HuH-7.5 (cell line): ENCODE measurements at regions not wholly inside any gene's neighbourhood (a gene's known extent, or its start where the extent isn't known, plus 50 kb on each side); places are given as distances from the start of the nearest gene placed in this dataset.

ENCODE experiments used
- DNase-seq: peaks from one replicate; pipeline ENCODE4 v3.0.0; 2011; ENCODE audit warnings: low spot score

DNA sequence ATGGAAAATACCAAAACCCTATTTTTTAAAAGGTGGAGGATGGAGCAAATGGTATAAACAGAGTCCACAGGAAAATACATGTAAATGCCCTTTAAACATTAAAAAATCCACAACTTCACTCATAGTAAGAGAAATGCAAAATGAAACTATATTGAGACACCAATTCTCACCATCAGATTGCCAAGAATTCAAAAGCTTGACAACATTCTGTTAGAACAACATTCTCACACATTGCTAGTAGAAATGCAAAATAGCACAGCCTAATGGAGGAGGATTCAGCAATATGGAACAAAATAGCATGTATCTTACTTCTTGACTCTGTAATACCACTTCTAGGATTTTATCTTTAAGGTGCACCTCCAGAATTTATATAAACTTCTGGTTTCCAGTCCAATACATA is 351.8 kb downstream of the NXPE2 start:
- DNase-seq, result no peak

DNA sequence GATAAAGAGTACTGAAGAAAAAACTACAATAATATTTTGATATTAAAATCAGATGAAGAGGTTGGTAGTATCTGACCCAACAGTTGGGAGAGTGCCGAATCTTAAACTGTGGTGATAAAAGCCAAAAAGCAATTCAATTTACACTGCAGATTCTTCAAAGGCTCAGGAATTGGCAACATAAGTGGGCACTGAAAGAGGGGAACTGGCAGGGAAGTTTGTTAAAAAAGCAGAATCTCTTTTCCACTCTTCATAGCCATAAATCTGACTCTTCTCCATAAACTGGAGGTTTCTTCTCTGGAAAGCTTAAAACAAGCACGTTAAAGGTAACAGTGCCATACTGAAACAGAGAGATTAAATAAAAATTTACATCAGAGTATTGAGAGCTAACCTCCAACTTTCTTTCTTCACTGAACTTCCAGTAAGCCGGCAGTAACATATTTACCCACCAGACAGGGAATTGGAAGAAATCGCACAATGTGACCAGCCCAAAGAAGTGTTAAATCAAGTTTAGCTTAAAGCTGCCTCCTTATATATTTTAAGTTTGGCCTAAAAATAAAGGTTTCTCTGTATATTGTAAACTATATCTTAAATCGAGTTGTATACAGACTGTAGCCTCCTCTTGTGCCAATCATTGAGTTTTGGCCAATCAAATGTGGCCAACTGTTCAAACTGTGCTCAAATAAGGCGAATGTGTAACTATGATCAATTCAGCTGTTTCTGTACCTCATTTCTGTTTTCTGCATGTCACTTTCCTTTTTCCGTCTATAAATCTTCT is 358.3 kb downstream of the NXPE2 start:
- DNase-seq, result no peak

GRCh38 chr11:115042002-115042401 is 363.7 kb downstream of the NXPE2 start:
- no peak for DNase-seq

DNA sequence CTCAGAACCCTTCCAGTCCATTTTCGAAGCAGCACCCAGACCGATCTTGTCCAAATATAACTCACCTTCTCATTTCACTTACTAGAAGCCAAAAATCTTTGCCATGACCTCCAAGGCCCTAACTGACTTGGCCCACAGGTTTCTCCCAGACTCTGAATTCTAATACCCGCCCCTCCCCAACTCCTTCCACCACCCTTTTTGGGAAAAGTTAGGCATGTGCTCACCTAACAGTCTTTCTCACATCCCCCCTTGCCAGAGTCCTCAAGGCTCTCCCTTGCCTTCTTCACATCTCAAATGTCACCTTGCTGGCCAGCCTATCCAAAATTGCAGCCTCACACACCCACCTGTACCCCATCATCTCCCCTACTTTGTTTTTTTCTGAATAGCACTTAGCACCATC is 369.3 kb downstream of the NXPE2 start:
- DNase-seq, result no peak

DNA sequence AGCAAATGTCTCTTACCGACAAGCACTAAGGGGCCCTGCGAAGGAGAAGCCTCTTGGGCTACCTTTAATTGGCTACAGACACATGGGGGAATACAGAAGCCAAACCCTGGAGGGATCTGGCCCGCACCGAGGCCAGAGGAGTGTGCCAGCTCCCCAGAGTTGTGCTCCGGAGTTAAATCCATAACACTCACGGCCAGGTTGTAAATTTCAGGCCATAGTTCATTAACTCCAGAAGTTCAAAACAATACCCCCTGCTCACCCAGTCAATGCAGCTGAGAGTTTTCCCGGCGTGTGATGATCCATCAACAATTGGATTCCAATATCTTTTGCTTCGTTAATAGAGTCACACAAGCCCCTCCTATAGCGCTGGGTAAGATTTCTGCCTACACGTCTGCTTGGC is 371.5 kb downstream of the NXPE2 start:
- DNase-seq, result no peak

DNA sequence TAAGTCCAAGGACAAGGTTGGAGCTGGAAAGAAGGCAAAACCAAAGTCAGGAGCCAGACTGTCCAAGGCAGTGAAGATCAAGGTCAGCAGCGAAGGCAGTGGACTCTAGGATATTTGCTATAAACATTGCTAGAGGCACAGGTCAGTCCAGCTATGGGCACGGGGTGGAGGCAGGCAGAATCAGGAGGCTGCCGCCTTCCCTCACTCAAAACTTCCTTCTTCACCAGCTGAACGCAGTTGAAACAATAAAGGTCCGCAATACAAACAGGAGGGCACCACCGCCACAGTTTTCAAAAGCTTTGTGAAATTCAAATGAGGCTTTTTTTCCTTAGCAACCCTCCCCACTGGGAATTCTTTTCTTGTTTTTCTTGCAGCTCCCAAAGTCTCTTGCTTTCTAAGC is 372.4 kb downstream of the NXPE2 start:
- no peak for DNase-seq

GRCh38 chr11:115051938-115052590 is 373.7 kb downstream of the NXPE2 start:
- DNase-seq, result no peak

DNA sequence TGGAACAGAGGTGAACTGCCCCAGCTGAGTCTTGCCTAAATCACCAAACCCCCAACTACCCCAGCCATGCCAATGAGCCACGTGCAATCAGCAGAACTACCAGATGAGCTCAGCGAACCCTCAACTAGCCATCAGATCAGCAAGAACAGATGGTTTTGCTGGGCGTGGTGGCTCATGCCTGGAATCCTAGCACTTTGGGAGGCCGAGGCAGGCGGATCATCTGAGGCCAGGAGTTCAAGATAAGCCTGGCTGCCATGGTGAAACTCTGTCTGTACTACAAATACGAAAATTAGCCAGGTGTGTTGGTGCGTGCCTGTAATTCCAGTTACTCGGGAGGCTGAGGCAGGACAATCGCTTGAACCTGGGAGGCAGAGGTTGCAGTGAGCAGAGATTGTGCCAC is 374.3 kb downstream of the NXPE2 start:
- no peak for DNase-seq

DNA sequence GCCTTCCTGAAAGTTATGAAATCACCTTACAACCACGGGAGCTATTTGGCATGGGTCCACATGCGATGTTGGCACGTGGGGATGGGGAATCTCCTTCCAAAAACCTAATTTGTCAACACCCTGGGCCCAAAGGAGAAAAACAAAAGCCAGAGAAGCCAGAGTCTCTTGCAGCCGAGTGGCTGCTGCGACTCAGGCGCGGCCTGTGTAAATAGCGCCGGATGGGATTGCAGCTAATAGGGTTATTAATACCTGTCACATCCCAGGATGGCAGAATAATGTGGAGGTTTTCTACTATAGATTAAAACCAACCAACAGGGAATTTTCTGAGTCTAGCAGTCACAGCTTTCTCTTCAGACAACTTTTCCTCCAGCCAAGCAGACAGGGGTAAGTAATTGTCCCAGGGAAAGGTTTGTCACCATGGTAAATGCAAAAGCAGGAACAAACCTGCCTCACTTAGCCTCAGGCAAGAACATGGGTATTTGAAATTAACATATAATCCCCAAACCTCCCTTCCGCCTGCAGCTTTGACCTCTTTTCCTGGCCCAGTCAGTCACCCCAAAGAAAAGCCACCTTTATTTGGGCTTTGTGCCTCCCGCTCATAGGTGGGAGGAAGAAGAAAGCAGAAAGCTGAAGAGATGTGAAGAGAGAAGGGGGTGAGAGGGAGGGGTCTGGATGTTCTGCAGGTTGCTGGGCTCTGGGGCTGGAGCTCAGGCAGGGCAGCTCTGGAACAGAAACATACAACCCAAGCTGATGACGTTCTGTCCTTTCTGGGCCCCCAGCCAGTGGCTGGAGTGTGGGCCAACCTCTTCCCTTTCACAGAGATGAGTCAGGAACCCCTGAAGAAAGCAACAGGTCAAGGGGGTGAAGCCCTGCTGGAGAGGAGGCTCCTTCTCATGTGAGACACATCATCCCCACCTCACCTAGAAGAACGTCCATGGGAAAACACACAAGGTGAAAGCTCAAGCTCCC is 376.5 kb downstream of the NXPE2 start:
- no peak for DNase-seq

DNA sequence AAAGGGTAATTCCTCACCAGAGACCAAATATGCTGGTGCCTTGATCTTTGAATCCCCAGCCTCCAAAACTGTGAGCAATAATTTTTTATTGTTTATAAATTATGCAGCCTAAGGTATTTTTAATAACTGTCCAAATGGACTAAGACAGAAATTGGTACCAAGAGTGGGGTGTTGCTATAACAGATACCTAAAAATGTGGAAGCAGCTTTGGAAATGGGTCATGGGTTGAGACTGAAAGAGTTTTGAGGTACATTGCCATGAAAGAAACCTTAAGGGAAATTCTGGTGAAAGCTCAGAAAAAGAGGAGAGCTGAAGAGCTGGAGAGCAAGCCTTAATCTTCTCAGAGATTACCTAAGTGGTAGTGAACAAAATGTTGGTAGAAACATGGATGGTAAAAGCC is 378.2 kb downstream of the NXPE2 start:
- no peak for DNase-seq

DNA sequence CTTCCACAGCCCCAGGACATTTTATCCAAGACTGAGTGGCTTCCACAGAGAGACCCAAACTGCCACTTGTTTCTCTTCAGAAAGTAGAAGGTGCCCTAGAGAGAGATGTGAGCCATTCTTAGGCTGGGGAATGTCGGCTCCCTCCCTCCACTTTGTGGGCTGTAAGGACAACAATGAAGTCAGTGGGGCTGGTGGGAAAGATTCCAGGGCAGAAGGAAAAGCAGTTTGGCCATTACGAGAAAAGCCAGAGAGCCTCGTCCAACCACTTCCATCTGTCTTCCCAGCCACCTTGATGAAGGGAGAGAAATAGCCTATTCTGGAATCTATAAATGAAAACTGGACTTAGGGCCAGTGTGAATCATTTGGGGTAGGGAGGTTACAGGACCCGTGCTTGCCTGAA is 382.5 kb downstream of the NXPE2 start:
- DNase-seq, result no peak

DNA sequence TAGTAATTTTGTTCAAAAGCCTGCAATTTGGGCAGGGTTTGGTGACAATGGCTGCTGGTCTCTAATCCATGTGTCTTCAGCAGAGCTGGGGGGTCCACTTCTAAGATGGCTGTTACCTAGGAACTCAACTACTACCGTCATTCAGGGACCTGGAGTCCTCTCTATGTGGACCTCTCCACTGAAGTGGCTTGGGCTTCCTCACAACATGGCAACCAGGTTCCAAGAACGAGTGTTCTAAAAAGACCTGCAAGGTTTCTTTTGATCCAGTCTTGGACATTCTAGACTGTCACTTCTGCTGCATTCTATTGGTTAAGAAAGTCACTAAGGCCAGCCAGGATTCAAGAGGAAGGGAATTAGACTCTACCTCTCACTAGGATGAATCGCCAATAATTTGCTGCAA is 387.0 kb downstream of the NXPE2 start:
- no peak for DNase-seq

- no peak for DNase-seq
Measured at GRCh38 chr11:115065830-115066664, 387.7 kb downstream of the NXPE2 start.

- no peak for DNase-seq
Measured at GRCh38 chr11:115067471-115067870, 389.1 kb downstream of the NXPE2 start.

GRCh38 chr11:115067900-115068530 is 389.7 kb downstream of the NXPE2 start:
- no peak for DNase-seq

- DNase-seq, result no peak
Measured at GRCh38 chr11:115069599-115069998, 391.3 kb downstream of the NXPE2 start.

DNA sequence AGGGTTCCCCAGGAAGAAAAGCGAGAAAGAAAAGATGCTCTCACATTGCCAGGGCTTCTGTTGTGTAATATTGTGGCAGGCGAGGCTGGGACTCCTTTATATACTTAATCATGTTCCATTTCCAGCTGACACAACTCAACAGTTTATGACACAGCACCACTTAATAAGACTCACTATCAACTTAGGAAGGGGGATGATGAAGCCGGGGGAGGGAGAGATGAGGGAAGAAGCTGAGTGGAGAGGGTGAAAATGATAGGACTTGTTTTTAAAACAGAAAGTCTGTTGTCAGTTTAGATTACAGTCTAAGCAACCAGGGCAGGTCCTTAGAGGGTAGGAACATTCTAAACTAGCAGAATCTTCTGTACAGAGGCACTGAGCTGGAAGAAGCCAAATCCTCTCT is 397.0 kb downstream of the NXPE2 start:
- no peak for DNase-seq

DNA sequence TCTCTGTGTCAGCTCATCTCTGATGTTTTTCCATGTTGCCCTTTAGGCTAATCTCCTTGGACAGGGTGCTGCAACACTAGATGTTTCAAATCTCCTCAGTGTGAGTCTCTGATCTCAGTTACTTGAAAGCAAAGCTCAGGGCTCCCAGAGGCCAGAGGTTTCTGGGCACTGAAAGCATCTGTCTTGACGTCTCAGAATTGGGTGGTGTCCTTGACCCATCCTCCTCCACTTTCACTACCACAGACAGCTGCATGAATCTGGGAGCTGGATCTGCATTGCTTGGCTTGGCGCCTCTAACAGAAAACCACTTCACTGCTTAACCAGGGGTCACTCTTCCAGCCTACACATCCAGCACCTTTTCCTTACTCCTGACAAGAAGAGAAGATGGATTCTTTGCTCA is 399.4 kb downstream of the NXPE2 start:
- DNase-seq, result no peak

- DNase-seq, result no peak
Measured at GRCh38 chr11:115078461-115079438, 400.4 kb downstream of the NXPE2 start.
